Activated CD4-positive, alpha-beta T cell treated with anti-CD3 and anti-CD28 coated beads, Interleukin-2, amount 10 ng/mL, durations not matched to agents 24 days and 14 days (primary cell): ENCODE measurements at regions not wholly inside any gene's neighbourhood (a gene's known extent, or its start where the extent isn't known, plus 50 kb on each side); places are given as distances from the start of the nearest gene placed in this dataset.
"Not testable (repeated sequence)": the region's sequence is repeated elsewhere in the genome, so short reads cannot be mapped to it uniquely, and the experiment has no call there.

Experiments
- DNase-seq: peaks from one replicate; pipeline ENCODE4 v3.0.0; 2022
- H3K27ac Mint-ChIP-seq: one replicate; pipeline ENCODE4 v1.8.0; 2022; ENCODE audit warnings: mild to moderate bottlenecking, mixed read lengths
- H3K27me3 Mint-ChIP-seq: one replicate; pipeline ENCODE4 v1.8.0; 2022; ENCODE audit warnings: mixed read lengths
- H3K36me3 Mint-ChIP-seq: one replicate; pipeline ENCODE4 v1.8.0; 2022; ENCODE audit warnings: low read depth, mild to moderate bottlenecking, mixed read lengths
- H3K4me1 Mint-ChIP-seq: one replicate; pipeline ENCODE4 v1.8.0; 2021; ENCODE audit warnings: mixed read lengths
- H3K4me3 Mint-ChIP-seq: one replicate; pipeline ENCODE4 v1.8.0; 2022; ENCODE audit warnings: mild to moderate bottlenecking, moderate library complexity, mixed read lengths
- H3K9me3 Mint-ChIP-seq: one replicate; pipeline ENCODE4 v1.8.0; 2021; ENCODE audit warnings: mixed read lengths
- intact Hi-C: fragments of 100-400 bp; cut with micrococcal nuclease; formaldehyde crosslinking; loops from one replicate; pipeline ENCODE4 v1.15.1; 2023

DNA sequence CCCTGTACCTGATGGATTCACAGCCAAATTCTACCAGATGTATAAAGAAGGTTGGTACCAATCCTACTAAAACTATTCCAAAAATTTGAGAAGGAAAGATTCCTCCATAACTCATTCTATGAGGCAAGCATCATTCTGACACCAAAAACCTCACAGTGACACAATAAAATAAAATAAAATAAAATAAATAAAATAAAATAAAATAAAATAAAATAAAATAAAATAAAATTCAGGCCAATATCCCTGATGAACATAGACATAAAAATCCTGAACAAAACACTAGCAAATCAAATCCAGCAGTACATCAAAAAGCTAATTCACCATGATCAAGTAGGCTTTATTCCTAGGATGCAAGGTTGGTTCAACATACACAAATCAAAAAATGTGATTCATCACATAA, 108.1 kb downstream of the PROX1 start:
- H3K4me1 Mint-ChIP-seq, H3K27me3 Mint-ChIP-seq, intact Hi-C loops, H3K9me3 Mint-ChIP-seq, DNase-seq, H3K36me3 Mint-ChIP-seq, H3K27ac Mint-ChIP-seq, H3K4me3 Mint-ChIP-seq: not testable (repeated sequence)

DNA sequence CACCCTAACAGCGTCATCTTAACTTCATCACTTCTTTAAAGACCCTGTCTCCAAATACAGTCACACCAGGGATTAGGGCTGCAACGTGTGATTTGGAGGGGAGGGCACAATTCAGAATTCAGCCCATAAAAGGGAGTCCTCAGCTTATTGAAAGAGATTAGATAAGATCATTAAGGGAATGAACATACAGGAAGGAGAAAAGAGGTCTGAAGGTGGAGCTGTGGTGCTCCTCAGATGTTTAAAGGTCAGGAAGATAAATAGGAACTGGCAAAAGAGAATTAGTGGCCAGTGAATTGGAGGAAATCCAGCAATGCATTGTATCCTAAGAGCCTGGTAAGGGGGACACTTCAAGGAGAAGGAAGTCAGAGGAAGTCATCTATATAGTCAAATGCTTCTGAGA, 113.5 kb downstream of the PROX1 start:
- Mint-ChIP-seq H3K36me3 (no peaks in the 10 kb centered on the region), H3K27me3 (no peaks in the 10 kb centered on the region), H3K4me1 (no peaks in the 10 kb centered on the region), H3K9me3 (no peaks in the 10 kb centered on the region), H3K4me3 (no peak overlapping the region), H3K27ac (no peak overlapping the region)
- no peak for DNase-seq
- intact Hi-C loops: no loop called here

DNA sequence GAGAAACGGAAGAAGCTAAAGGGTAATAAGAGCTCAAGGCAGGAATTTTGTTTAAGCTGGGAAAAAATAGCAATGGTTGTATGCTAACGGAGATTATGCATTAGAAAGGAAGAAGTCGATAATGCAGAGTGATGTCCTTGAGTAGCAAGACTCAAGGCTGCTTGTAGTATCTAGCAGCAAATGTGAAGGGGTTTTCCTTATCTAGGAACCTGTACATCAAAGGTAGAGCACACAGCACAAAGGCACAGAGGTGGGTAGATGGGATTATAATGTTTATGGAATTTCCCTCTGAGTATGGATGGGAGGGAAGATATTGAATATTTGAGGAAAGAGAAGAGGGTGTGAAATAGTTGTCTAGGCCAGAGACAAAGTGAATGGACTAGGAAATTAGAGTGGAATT, 114.1 kb downstream of the PROX1 start:
- H3K27ac Mint-ChIP-seq: no peak overlapping the region
- intact Hi-C loops: no loop called here
- H3K4me1 Mint-ChIP-seq: no peaks in the 10 kb centered on the region
- DNase-seq: no peak
- no peak overlapping the region for H3K4me3 Mint-ChIP-seq
- H3K27me3 Mint-ChIP-seq: no peaks in the 10 kb centered on the region
- H3K36me3 Mint-ChIP-seq: no peaks in the 10 kb centered on the region
- H3K9me3 Mint-ChIP-seq: no peaks in the 10 kb centered on the region

DNA sequence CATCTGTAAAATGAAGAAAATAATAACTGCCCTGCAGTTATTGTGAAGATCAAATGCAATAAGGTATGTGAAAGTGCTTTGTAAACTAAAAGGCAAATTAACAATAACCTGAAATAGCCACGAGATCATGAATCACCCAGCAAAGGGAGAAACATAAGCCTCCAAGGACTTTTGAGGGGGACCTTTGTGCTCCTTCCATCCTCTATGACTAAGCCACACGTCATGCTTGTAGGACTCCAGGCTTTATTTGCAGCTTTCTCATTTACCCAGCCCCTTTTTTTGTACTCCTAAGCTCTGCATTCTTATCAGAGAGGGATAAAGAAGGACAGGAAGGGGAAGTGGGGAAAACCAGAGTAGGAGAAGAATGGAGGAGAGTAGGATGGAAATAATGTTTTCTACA, 115.1 kb downstream of the PROX1 start:
- no peak for DNase-seq
- Mint-ChIP-seq H3K4me3 (no peak overlapping the region), H3K27me3 (no peaks in the 10 kb centered on the region), H3K36me3 (no peaks in the 10 kb centered on the region), H3K27ac (no peak overlapping the region), H3K4me1 (peaks cover 2% of the 10 kb centered on the region), H3K9me3 (no peaks in the 10 kb centered on the region)
- intact Hi-C loops: no loop called here

DNA sequence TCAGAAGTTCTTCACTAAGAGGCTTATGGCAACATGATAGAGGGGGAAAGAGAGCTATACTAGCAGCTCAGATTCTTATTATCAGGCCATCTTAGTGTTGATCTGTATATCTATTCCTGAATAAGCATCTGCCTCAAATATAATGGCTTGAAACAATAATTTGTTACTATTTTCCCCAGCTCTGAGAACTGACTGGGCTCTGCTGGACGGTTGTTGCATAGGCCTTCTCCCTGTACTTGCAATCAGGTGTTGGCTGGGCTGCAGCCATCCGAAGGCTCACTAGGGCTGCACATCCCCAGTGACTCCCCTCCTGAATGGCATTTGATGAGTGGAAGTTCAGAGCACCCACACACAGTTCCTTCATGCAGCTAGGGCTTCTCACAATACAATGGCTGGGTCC, 116.0 kb downstream of the PROX1 start:
- Mint-ChIP-seq H3K36me3 (no peaks in the 10 kb centered on the region), H3K9me3 (no peaks in the 10 kb centered on the region), H3K4me1 (peaks cover 2% of the 10 kb centered on the region), H3K27ac (no peak overlapping the region), H3K27me3 (no peaks in the 10 kb centered on the region), H3K4me3 (no peak overlapping the region)
- intact Hi-C loops: no loop called here
- DNase-seq: no peak

DNA sequence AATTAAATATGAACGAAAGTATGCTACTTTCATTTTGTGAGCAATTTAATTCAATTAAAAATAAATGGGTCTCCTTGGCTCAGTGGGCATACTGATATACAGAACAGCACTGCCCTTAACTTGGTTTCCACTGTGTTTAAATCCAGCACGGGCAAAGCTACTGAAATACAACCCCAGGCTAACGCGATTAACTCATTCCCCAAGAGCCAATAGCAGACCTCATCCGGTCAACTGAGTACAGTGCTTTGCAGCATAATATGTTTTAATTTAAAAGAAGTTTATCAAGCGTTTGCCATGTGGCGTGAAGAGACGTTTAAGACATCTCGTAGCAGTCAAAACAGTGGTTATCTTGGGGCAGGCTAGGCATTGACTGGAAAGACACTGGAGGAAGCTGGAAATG, 118.6 kb downstream of the PROX1 start:
- no peak overlapping the region for H3K27ac Mint-ChIP-seq
- intact Hi-C loops: no loop called here
- H3K27me3 Mint-ChIP-seq: no peaks in the 10 kb centered on the region
- H3K4me3 Mint-ChIP-seq: no peak overlapping the region
- H3K36me3 Mint-ChIP-seq: no peaks in the 10 kb centered on the region
- H3K4me1 Mint-ChIP-seq: peaks cover 2% of the 10 kb centered on the region
- DNase-seq: no peak
- H3K9me3 Mint-ChIP-seq: no peaks in the 10 kb centered on the region

DNA sequence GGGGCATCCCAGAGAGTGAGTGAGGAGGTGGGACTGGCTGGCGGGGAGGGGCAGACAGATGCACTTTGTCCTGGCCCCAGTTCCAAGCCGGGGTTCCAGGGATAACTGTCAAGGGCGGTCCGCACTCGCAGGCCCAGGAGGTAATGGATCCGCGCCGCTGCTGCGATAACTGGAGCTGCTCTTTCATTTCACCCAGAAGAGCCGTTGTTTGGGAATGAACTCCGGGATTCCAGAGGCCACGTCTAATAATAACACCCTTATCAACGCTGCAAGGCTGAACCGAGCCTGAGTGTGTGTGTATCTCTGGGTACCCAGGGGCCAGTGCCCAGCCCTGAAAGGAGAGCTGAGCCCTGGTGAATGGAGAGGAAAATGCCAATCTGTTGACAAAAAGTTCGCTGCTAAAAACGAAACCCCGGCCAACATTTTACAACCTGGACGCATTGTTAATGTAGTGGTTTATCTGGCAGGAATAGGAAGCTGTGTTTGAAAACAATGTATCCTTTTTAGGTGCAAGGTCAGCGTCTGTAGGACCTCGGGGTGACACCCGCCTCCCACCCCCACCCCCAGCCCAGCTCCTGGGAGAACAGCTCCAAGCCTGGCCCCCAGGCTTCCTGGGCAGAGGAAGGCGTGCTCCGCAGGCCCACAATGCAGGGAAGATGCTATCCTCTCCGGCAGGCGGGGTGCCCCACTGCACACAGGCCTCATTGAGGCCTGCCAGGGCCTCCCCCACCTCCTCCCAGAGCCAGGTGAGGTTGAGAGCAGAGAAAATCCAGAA, 119.7 kb downstream of the PROX1 start:
- no peaks in the 10 kb centered on the region for H3K36me3 Mint-ChIP-seq
- no peaks in the 10 kb centered on the region for H3K27me3 Mint-ChIP-seq
- H3K4me1 Mint-ChIP-seq: peaks cover 2% of the 10 kb centered on the region
- no peaks in the 10 kb centered on the region for H3K9me3 Mint-ChIP-seq
- no peak for DNase-seq
- peak overlapping the region; percentile 34 for H3K4me3 Mint-ChIP-seq
- no peak overlapping the region for H3K27ac Mint-ChIP-seq
- intact Hi-C loops: no loop called here

DNA sequence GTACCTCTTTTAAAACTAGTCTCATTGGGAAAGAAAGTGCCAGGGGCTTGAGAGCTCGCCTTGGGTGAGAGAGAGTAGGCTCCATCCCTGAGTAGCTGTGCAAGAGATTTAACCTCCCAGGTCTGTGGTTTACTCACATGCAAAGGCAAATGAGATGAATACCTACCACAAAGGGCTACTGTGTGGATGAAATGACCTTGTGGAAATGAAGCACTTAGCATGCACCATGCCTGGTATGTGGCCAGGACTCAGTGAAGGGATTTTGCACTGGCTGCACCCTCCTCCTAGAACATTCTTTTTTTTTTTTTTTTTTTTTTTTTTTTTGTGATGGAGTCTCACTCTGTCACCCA, 120.3 kb downstream of the PROX1 start:
- H3K4me3 Mint-ChIP-seq: no peak overlapping the region
- no peaks in the 10 kb centered on the region for H3K27me3 Mint-ChIP-seq
- H3K9me3 Mint-ChIP-seq: no peaks in the 10 kb centered on the region
- H3K27ac Mint-ChIP-seq: no peak overlapping the region
- H3K4me1 Mint-ChIP-seq: peaks cover 2% of the 10 kb centered on the region
- intact Hi-C loops: no loop called here
- no peak for DNase-seq
- no peaks in the 10 kb centered on the region for H3K36me3 Mint-ChIP-seq

DNA sequence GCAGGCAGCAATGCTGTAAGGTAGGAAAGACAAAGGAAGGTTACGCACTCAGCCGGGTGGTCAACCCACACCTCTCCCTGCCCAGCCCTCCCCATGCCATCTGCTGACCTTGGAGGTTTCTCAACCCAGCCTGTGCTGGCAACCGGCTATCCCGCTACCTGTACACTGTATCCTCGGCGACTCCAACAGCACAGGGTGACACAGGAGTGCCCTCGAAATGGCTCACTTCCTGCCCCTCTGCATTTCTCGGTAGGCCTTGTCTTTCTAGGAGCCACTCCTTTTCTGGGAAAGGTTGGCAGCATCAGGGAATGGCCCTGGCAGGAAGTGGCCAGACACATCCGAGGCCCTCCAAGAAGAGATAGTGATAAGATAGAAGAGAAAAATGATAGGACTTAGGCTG, 124.0 kb downstream of the PROX1 start:
- Mint-ChIP-seq H3K27ac (no peak overlapping the region), H3K4me1 (peaks cover 2% of the 10 kb centered on the region), H3K27me3 (no peaks in the 10 kb centered on the region), H3K4me3 (no peak overlapping the region), H3K36me3 (no peaks in the 10 kb centered on the region), H3K9me3 (no peaks in the 10 kb centered on the region)
- intact Hi-C loops: no loop called here
- no peak for DNase-seq

DNA sequence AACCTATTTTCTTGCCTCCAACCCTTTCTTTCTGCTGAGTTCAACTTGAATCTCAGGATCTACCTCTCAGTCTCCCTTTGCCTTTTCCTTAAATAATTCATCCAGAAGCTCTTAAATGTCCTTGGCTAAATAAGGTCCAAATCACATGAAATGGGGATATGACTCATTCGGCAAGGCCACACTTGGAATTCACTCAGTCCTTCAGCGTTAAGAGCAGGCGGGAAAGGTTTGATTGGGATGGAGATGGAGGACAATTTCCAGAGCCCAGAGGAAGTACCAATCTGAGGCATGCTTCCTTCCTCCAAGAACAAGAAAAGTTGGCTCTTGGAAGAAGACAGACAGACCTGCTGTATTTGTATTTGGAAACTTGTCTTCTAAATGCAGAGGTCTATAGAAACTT, 128.5 kb downstream of the PROX1 start:
- H3K27me3 Mint-ChIP-seq: no peaks in the 10 kb centered on the region
- DNase-seq: no peak
- H3K4me3 Mint-ChIP-seq: no peak overlapping the region
- H3K36me3 Mint-ChIP-seq: no peaks in the 10 kb centered on the region
- H3K9me3 Mint-ChIP-seq: peaks cover 14% of the 10 kb centered on the region
- no peaks in the 10 kb centered on the region for H3K4me1 Mint-ChIP-seq
- intact Hi-C loops: no loop called here
- H3K27ac Mint-ChIP-seq: no peak overlapping the region

DNA sequence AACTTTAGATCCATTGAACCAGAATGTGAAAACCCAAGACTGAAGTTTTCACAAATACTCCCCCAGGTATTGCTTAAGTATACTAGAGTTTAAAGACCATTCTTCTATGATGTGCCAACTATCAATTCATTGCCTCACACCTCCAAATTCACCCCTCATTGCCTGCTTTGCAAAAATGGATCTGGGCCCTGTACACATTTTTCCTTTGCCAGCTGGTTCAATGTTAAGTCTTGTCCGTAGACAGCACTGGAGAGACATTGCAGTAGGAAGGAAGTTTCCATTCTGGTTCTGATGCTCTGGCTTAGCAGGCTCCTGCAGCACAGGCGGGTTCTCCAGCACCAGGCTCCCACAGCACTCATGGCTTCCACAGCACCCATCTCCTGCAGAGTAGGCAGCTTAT, 130.0 kb downstream of the PROX1 start:
- peaks cover 14% of the 10 kb centered on the region for H3K9me3 Mint-ChIP-seq
- no peaks in the 10 kb centered on the region for H3K36me3 Mint-ChIP-seq
- H3K4me1 Mint-ChIP-seq: no peaks in the 10 kb centered on the region
- DNase-seq: no peak
- intact Hi-C loops: no loop called here
- H3K27me3 Mint-ChIP-seq: no peaks in the 10 kb centered on the region
- no peak overlapping the region for H3K27ac Mint-ChIP-seq
- no peak overlapping the region for H3K4me3 Mint-ChIP-seq

DNA sequence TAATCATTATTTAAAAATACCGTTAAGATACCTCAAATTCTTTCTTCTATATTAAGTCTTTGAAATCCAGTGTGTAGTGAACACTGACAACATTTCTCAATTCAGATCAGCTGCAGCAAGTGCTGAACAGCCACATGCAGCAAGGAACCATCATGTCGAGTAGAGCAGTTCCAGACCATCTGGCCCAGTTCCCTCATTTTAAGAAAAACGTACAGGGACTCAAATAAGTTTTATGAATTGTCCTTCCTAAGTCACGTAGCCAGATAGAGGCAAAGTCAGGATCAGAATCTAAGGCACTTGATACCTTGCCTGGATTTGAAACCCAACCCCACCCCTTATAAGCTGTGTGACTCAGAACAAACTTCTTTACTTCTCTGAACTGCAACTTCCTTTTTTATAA, 132.4 kb downstream of the PROX1 start:
- H3K4me1 Mint-ChIP-seq: no peaks in the 10 kb centered on the region
- no peak overlapping the region for H3K27ac Mint-ChIP-seq
- no peaks in the 10 kb centered on the region for H3K27me3 Mint-ChIP-seq
- DNase-seq: no peak
- no peaks in the 10 kb centered on the region for H3K36me3 Mint-ChIP-seq
- no peak overlapping the region for H3K4me3 Mint-ChIP-seq
- peaks cover 14% of the 10 kb centered on the region for H3K9me3 Mint-ChIP-seq
- intact Hi-C loops: loop anchor here (5.0 kb wide), 1 partner anchor 748 kb away; no protein-coding TSS in a partner anchor

DNA sequence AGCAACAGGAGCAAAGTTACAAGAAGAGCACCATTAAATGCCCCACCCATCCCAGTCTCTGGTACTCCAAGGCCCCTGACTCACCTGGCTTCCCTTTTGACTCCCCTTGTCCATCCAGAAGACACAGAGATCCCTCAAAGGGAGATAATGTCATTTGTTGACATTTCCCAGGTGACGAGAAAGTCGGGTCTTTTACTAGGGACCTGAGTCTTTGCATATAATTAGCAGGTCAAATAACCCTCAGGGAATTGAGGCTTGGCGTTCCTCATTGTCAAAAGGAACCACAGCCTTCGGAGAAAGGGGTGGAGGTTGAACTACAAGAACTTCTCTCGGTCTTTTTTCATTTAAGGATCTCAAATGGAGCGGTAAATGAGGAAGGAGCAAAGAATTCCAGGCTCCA, 133.2 kb downstream of the PROX1 start:
- no peak for DNase-seq
- no peaks in the 10 kb centered on the region for H3K4me1 Mint-ChIP-seq
- H3K36me3 Mint-ChIP-seq: no peaks in the 10 kb centered on the region
- peaks cover 14% of the 10 kb centered on the region for H3K9me3 Mint-ChIP-seq
- H3K4me3 Mint-ChIP-seq: no peak overlapping the region
- no peaks in the 10 kb centered on the region for H3K27me3 Mint-ChIP-seq
- no peak overlapping the region for H3K27ac Mint-ChIP-seq
- intact Hi-C loops: loop anchor here (5.0 kb wide), 1 partner anchor 749 kb away; no protein-coding TSS in a partner anchor

DNA sequence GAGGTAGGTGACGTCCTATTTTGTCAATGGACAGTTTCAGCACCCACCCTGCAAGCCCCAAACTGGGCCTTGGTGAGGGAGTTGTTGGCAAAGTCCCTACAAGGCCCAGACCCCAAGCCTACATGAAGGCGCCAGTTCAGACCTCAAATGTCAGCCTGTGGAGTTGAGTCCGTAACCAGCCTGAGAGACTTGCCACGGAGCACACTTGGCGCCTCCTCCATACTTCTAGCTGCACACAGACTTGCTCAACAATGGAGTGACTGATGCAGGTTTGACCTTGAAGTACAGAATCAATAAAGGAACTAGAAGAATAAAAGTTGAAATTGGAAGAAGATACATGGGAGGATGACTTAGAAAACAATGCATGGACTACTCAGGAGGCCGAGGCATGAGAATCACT, 134.3 kb downstream of the PROX1 start:
- no peak for DNase-seq
- intact Hi-C loops: loop anchor here (5.0 kb wide), 1 partner anchor 750 kb away; no protein-coding TSS in a partner anchor
- H3K27ac Mint-ChIP-seq: no peak overlapping the region
- no peak overlapping the region for H3K4me3 Mint-ChIP-seq
- H3K27me3 Mint-ChIP-seq: no peaks in the 10 kb centered on the region
- H3K36me3 Mint-ChIP-seq: no peaks in the 10 kb centered on the region
- no peaks in the 10 kb centered on the region for H3K4me1 Mint-ChIP-seq
- H3K9me3 Mint-ChIP-seq: peaks cover 12% of the 10 kb centered on the region
